ENCODE measurements at regions not wholly inside any gene's neighbourhood (a gene's known extent, or its start where the extent isn't known, plus 50 kb on each side); places are given as distances from the start of the nearest gene placed in this dataset.

GRCh38 chr5:167771571-167771970, 519.9 kb upstream of the WWC1 start:
- no peak overlapping the region for H3K9ac ChIP-seq (ENCODE audit: low read depth in 1 of 2, low read length in 2 of 2)
- H3K36me3 ChIP-seq (ENCODE audit: control insufficient read depth in 2 of 2, insufficient read depth in 2 of 2, low read length in 2 of 2): no peaks in the 10 kb centered on the region
- H3K27ac ChIP-seq (ENCODE audit: low read depth in 2 of 2, low read length in 2 of 2): no peak overlapping the region
- no peaks in the 10 kb centered on the region for H3K4me1 ChIP-seq (ENCODE audit: control insufficient read depth in 2 of 2, insufficient read depth in 2 of 2, low read length in 2 of 2)
- no peaks in the 10 kb centered on the region for H3K9me3 ChIP-seq (ENCODE audit: control insufficient read depth in 2 of 2, low read length in 2 of 2)
- no peaks in the 10 kb centered on the region for H3K27me3 ChIP-seq (ENCODE audit: control insufficient read depth in 2 of 2, insufficient read depth in 2 of 2, low read length in 2 of 2)
- H3K4me3 ChIP-seq (ENCODE audit: low read length in 2 of 2): no peak overlapping the region

- H3K9me3 ChIP-seq (ENCODE audit: control insufficient read depth in 2 of 2, low read length in 2 of 2): no peaks in the 10 kb centered on the region
Measured at GRCh38 chr5:167773668-167774301, 517.7 kb upstream of the WWC1 start.

GRCh38 chr5:167777746-167778145, 513.7 kb upstream of the WWC1 start:
- H3K4me1 ChIP-seq (ENCODE audit: control insufficient read depth in 2 of 2, insufficient read depth in 2 of 2, low read length in 2 of 2): no peaks in the 10 kb centered on the region
- H3K9me3 ChIP-seq (ENCODE audit: control insufficient read depth in 2 of 2, low read length in 2 of 2): no peaks in the 10 kb centered on the region
- no peak overlapping the region for H3K4me3 ChIP-seq (ENCODE audit: low read length in 2 of 2)
- no peaks in the 10 kb centered on the region for H3K36me3 ChIP-seq (ENCODE audit: control insufficient read depth in 2 of 2, insufficient read depth in 2 of 2, low read length in 2 of 2)
- H3K27me3 ChIP-seq (ENCODE audit: control insufficient read depth in 2 of 2, insufficient read depth in 2 of 2, low read length in 2 of 2): no peaks in the 10 kb centered on the region
- no peak overlapping the region for H3K27ac ChIP-seq (ENCODE audit: low read depth in 2 of 2, low read length in 2 of 2)
- H3K9ac ChIP-seq (ENCODE audit: low read depth in 1 of 2, low read length in 2 of 2): no peak overlapping the region

More at GRCh38 chr5:167773668-167774301, 517.7 kb upstream of the WWC1 start:
- H3K4me1 ChIP-seq (ENCODE audit: control insufficient read depth in 2 of 2, insufficient read depth in 2 of 2, low read length in 2 of 2): no peaks in the 10 kb centered on the region
- no peak overlapping the region for H3K9ac ChIP-seq (ENCODE audit: low read depth in 1 of 2, low read length in 2 of 2)
- H3K4me3 ChIP-seq (ENCODE audit: low read length in 2 of 2): no peak overlapping the region
- no peak overlapping the region for H3K27ac ChIP-seq (ENCODE audit: low read depth in 2 of 2, low read length in 2 of 2)
- H3K27me3 ChIP-seq (ENCODE audit: control insufficient read depth in 2 of 2, insufficient read depth in 2 of 2, low read length in 2 of 2): no peaks in the 10 kb centered on the region
- no peaks in the 10 kb centered on the region for H3K36me3 ChIP-seq (ENCODE audit: control insufficient read depth in 2 of 2, insufficient read depth in 2 of 2, low read length in 2 of 2)

- H3K9ac ChIP-seq (ENCODE audit: low read depth in 1 of 2, low read length in 2 of 2): no peak overlapping the region
Measured at GRCh38 chr5:167778228-167778627, 513.2 kb upstream of the WWC1 start.

GRCh38 chr5:167779644-167780043, 511.8 kb upstream of the WWC1 start:
- Histone ChIP-seq H3K4me3 (ENCODE audit: low read length in 2 of 2) (no peak overlapping the region), H3K4me1 (ENCODE audit: control insufficient read depth in 2 of 2, insufficient read depth in 2 of 2, low read length in 2 of 2) (no peaks in the 10 kb centered on the region), H3K27me3 (ENCODE audit: control insufficient read depth in 2 of 2, insufficient read depth in 2 of 2, low read length in 2 of 2) (no peaks in the 10 kb centered on the region), H3K27ac (ENCODE audit: low read depth in 2 of 2, low read length in 2 of 2) (no peak overlapping the region), H3K36me3 (ENCODE audit: control insufficient read depth in 2 of 2, insufficient read depth in 2 of 2, low read length in 2 of 2) (no peaks in the 10 kb centered on the region), H3K9me3 (ENCODE audit: control insufficient read depth in 2 of 2, low read length in 2 of 2) (no peaks in the 10 kb centered on the region), H3K9ac (ENCODE audit: low read depth in 1 of 2, low read length in 2 of 2) (no peak overlapping the region)

More at GRCh38 chr5:167778228-167778627, 513.2 kb upstream of the WWC1 start:
- H3K9me3 ChIP-seq (ENCODE audit: control insufficient read depth in 2 of 2, low read length in 2 of 2): no peaks in the 10 kb centered on the region
- no peaks in the 10 kb centered on the region for H3K4me1 ChIP-seq (ENCODE audit: control insufficient read depth in 2 of 2, insufficient read depth in 2 of 2, low read length in 2 of 2)
- no peak overlapping the region for H3K4me3 ChIP-seq (ENCODE audit: low read length in 2 of 2)
- no peak overlapping the region for H3K27ac ChIP-seq (ENCODE audit: low read depth in 2 of 2, low read length in 2 of 2)
- no peaks in the 10 kb centered on the region for H3K27me3 ChIP-seq (ENCODE audit: control insufficient read depth in 2 of 2, insufficient read depth in 2 of 2, low read length in 2 of 2)
- no peaks in the 10 kb centered on the region for H3K36me3 ChIP-seq (ENCODE audit: control insufficient read depth in 2 of 2, insufficient read depth in 2 of 2, low read length in 2 of 2)

- H3K27me3 ChIP-seq (ENCODE audit: control insufficient read depth in 2 of 2, insufficient read depth in 2 of 2, low read length in 2 of 2): no peaks in the 10 kb centered on the region
- H3K9me3 ChIP-seq (ENCODE audit: control insufficient read depth in 2 of 2, low read length in 2 of 2): no peaks in the 10 kb centered on the region
- H3K4me3 ChIP-seq (ENCODE audit: low read length in 2 of 2): no peak overlapping the region
- no peak overlapping the region for H3K9ac ChIP-seq (ENCODE audit: low read depth in 1 of 2, low read length in 2 of 2)
- H3K4me1 ChIP-seq (ENCODE audit: control insufficient read depth in 2 of 2, insufficient read depth in 2 of 2, low read length in 2 of 2): no peaks in the 10 kb centered on the region
- H3K36me3 ChIP-seq (ENCODE audit: control insufficient read depth in 2 of 2, insufficient read depth in 2 of 2, low read length in 2 of 2): no peaks in the 10 kb centered on the region
- H3K27ac ChIP-seq (ENCODE audit: low read depth in 2 of 2, low read length in 2 of 2): no peak overlapping the region
Measured at GRCh38 chr5:167780177-167780576, 511.3 kb upstream of the WWC1 start.

- Histone ChIP-seq H3K27me3 (ENCODE audit: control insufficient read depth in 2 of 2, insufficient read depth in 2 of 2, low read length in 2 of 2) (no peaks in the 10 kb centered on the region), H3K4me3 (ENCODE audit: low read length in 2 of 2) (no peak overlapping the region), H3K9ac (ENCODE audit: low read depth in 1 of 2, low read length in 2 of 2) (no peak overlapping the region)
Measured at GRCh38 chr5:167783145-167783817, 508.2 kb upstream of the WWC1 start.

GRCh38 chr5:167785106-167785505, 506.3 kb upstream of the WWC1 start:
- no peaks in the 10 kb centered on the region for H3K4me1 ChIP-seq (ENCODE audit: control insufficient read depth in 2 of 2, insufficient read depth in 2 of 2, low read length in 2 of 2)
- H3K36me3 ChIP-seq (ENCODE audit: control insufficient read depth in 2 of 2, insufficient read depth in 2 of 2, low read length in 2 of 2): no peaks in the 10 kb centered on the region
- H3K4me3 ChIP-seq (ENCODE audit: low read length in 2 of 2): no peak overlapping the region
- no peak overlapping the region for H3K9ac ChIP-seq (ENCODE audit: low read depth in 1 of 2, low read length in 2 of 2)
- H3K9me3 ChIP-seq (ENCODE audit: control insufficient read depth in 2 of 2, low read length in 2 of 2): no peaks in the 10 kb centered on the region
- no peaks in the 10 kb centered on the region for H3K27me3 ChIP-seq (ENCODE audit: control insufficient read depth in 2 of 2, insufficient read depth in 2 of 2, low read length in 2 of 2)
- no peak overlapping the region for H3K27ac ChIP-seq (ENCODE audit: low read depth in 2 of 2, low read length in 2 of 2)

More at GRCh38 chr5:167783145-167783817, 508.2 kb upstream of the WWC1 start:
- Histone ChIP-seq H3K9me3 (ENCODE audit: control insufficient read depth in 2 of 2, low read length in 2 of 2) (no peaks in the 10 kb centered on the region), H3K4me1 (ENCODE audit: control insufficient read depth in 2 of 2, insufficient read depth in 2 of 2, low read length in 2 of 2) (no peaks in the 10 kb centered on the region), H3K36me3 (ENCODE audit: control insufficient read depth in 2 of 2, insufficient read depth in 2 of 2, low read length in 2 of 2) (no peaks in the 10 kb centered on the region), H3K27ac (ENCODE audit: low read depth in 2 of 2, low read length in 2 of 2) (no peak overlapping the region)

GRCh38 chr5:167785901-167786300, 505.5 kb upstream of the WWC1 start:
- H3K27ac ChIP-seq (ENCODE audit: low read depth in 2 of 2, low read length in 2 of 2): no peak overlapping the region
- H3K9me3 ChIP-seq (ENCODE audit: control insufficient read depth in 2 of 2, low read length in 2 of 2): no peaks in the 10 kb centered on the region
- H3K36me3 ChIP-seq (ENCODE audit: control insufficient read depth in 2 of 2, insufficient read depth in 2 of 2, low read length in 2 of 2): no peaks in the 10 kb centered on the region
- H3K4me3 ChIP-seq (ENCODE audit: low read length in 2 of 2): no peak overlapping the region
- H3K9ac ChIP-seq (ENCODE audit: low read depth in 1 of 2, low read length in 2 of 2): no peak overlapping the region
- no peaks in the 10 kb centered on the region for H3K4me1 ChIP-seq (ENCODE audit: control insufficient read depth in 2 of 2, insufficient read depth in 2 of 2, low read length in 2 of 2)
- no peaks in the 10 kb centered on the region for H3K27me3 ChIP-seq (ENCODE audit: control insufficient read depth in 2 of 2, insufficient read depth in 2 of 2, low read length in 2 of 2)

GRCh38 chr5:167786871-167787578, 504.4 kb upstream of the WWC1 start:
- Histone ChIP-seq H3K27me3 (ENCODE audit: control insufficient read depth in 2 of 2, insufficient read depth in 2 of 2, low read length in 2 of 2) (no peaks in the 10 kb centered on the region), H3K4me1 (ENCODE audit: control insufficient read depth in 2 of 2, insufficient read depth in 2 of 2, low read length in 2 of 2) (no peaks in the 10 kb centered on the region), H3K4me3 (ENCODE audit: low read length in 2 of 2) (no peak overlapping the region), H3K27ac (ENCODE audit: low read depth in 2 of 2, low read length in 2 of 2) (no peak overlapping the region), H3K9me3 (ENCODE audit: control insufficient read depth in 2 of 2, low read length in 2 of 2) (no peaks in the 10 kb centered on the region), H3K9ac (ENCODE audit: low read depth in 1 of 2, low read length in 2 of 2) (no peak overlapping the region), H3K36me3 (ENCODE audit: control insufficient read depth in 2 of 2, insufficient read depth in 2 of 2, low read length in 2 of 2) (no peaks in the 10 kb centered on the region)

Measured in mucosa of rectum (tissue), 2 donors.